Inflammatory macrophage (primary cell): ENCODE measurements at regions not wholly inside any gene's neighbourhood (a gene's known extent, or its start where the extent isn't known, plus 50 kb on each side); places are given as distances from the start of the nearest gene placed in this dataset.
A peak's percentile ranks its signal among the peaks of the same experiment; 100 is the strongest.
"Not testable (repeated sequence)": the region's sequence is repeated elsewhere in the genome, so short reads cannot be mapped to it uniquely, and the experiment has no call there.

ENCODE experiments used
- DNase-seq, 2 donors: peaks; one replicate each; pipeline ENCODE4 v3.0.0-alpha.2; 2020 to 2022

DNA sequence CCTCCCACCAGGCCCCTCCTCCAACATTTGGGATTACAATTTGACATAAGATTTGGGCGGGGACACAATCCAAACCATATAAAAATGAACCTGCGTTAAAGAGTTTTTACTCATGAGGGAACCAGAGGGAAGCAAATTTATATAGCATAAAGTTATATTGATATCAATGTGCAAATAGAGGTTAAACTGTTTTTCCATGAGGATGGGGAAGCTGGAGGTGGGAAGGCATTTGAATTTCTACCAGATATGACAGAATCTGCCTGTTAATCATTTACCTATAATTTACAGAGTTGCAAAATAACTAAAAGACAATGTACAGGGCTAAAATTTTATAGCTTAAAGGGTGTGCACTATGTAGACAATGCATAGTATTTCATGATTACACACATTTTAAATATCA is 322.0 kb upstream of the FKBP1C start:
- DNase-seq, result no peak

DNA sequence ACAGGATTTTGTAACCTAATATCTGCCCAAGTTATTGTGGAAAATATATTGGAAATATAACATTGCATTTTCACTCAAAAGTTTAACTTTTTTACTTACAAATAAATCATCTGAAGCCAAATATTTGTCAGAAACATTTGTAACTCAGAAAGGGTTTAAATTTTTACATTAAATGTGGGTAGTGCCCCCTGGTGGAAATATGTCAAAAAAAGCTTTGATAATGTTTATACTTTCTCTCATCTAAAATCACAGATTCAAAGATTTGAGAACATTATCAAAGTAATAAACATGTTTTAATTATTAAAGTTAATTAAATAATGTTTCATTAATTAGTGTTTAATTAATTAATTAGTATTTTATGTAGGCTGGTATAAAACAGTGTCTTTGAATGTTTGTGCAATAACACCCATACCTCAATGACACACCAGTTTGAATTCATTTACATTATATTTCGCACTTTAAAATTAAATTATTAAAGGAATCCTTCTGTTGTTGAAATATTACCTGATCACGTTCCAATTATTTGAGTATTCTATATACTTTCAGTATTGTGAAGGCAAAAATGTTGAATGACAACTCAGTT is 320.1 kb upstream of the FKBP1C start:
- peak in 1 of 2 donors; percentile 7 for DNase-seq

DNA sequence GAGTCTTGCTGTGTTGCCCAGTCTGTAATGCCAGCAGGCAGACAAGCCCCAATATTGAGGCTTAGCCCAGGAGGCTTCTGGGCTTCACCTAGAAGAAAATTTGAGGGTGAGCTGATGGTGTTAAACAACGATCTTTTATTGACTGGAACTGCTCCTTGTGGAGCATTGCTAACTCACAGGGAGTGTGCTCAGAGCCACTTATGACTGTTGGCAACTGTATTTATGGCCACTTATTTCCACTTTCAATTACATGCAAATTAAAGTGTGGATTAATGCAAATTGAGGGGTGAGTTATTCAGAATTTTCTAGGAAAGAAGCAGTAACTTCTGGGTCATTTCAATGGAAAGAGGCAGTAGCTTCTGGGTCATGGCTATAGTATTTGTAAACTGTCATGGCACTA is 317.2 kb upstream of the FKBP1C start:
- no peak for DNase-seq

DNA sequence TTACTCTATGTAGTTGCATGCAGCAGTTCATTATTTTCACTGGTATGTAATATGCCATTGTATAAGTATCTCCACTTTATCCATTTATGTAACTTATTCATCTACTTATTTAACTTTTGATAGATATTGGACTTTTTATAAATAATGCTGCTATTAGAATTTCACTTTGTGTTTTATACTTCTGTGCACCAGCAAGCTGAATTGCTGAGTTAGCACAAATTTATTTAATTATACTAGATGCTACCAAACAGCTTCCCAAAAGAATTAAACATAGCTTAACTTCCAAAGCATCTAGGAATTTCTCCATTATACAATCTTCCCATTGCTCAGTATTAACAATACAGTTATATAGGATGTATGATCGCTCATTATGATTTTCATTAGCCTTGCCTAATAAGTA is 308.0 kb upstream of the FKBP1C start:
- DNase-seq, result no peak

DNA sequence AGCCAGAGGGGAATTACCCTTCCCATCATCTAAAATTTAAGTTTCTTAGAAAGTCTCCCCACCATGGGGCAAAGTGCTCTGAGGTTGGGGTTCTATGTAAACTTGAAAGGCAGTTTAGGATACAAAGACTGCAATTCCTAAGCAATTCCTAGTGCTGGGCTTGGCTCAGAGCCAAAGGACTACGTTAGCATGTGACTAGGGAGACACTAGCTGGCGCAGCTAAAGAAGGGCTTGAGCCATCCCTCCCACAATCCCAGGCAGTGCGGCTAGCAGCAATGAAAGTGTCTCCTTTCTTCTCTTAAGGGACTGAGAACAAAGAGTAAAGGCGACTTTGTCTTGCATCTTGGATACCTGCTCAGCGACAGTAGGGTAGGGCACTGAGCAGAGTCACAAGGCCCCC is 306.6 kb upstream of the FKBP1C start:
- DNase-seq, result no peak

DNA sequence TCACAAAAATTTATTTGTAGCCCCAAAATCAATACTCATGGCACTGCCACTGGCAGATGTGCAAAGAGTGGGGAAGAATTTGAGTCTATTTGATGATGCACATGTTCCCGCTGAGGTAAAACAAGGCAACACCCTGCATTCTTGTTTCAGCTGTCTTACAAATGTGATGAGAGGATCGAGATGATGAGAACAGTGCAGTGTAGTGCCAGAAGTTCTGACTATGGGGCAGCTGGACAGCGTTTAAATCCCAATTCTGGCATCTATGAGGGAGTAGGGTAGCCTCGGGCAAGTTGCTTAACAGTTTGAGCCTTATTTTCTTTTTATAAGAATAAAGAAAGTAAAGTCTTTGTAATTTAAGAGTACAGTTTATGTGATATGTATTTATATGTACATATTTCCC is 296.7 kb upstream of the FKBP1C start:
- no peak for DNase-seq

GRCh38 chr6:62923728-62924127 is 287.5 kb upstream of the FKBP1C start:
- no peak for DNase-seq

GRCh38 chr6:62940848-62941247 is 270.4 kb upstream of the FKBP1C start:
- DNase-seq, result no peak

DNA sequence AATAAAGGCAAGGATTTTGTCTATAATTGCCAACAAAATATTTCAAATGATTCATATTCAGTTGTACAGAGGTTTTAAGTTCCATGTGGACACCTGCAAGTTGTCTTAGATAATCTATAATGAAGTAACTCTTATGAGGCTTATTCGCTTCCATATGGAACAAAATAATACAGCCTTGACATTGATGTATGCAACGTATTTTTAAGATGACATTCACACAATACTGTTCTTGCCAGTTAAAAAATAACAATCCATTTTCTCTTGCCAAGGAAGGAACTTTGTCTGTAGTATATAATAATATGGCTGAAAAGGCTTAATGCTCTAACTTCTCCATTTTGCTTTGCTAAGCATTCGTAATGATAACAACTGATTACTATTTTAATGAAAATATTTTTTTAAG is 269.3 kb upstream of the FKBP1C start:
- no peak for DNase-seq

- DNase-seq, result no peak
Measured at GRCh38 chr6:62968834-62969233, 242.4 kb upstream of the FKBP1C start.

DNA sequence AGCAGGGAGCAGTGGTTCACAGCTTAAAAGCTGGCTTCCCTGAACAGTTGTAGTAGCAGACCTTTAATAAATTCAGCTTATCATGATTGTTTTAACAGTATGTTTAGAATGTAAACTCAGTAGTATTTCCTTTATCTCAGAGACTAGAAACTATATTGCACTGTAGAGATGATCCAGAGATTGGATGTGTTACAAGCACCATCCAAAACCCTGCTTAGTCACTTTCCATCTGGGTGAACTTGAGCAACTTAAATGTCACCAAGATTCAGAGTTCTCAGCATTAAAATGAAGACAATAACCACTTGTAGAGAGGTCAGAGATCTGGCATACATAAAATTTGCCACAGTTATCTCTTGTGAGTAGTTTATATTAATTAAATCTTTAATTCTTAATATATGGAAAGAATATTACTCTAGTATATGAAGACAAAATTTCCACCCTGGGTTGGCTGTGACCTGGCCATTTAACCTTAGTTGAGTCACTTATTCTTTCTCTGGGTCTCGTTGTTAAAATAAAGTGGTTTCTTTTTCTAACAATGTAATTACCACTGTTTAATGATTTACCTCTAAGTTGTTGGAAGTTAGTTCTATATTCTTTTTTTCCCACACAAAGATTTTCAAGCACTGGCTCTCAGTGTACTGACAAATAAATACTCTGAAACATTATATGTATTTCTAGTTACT is 239.2 kb upstream of the FKBP1C start:
- no peak for DNase-seq

DNA sequence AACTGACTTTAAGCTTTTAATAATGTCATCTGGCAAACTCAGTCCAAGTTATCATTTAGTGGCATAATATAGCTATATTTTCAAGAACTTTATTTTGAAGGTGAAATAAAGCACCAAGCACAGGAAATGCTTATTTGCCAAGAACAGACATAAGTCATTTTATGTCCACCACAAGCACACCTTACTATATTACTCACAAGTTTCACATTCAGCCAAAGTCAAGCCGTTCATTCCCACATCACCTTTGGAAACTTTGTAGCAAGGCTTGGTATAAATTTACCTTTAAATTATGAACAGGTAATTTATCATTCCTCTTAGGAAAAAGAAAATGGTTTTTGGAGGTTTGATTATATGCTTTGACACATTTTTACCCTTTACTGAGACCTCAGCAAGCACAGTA is 236.8 kb upstream of the FKBP1C start:
- no peak for DNase-seq

GRCh38 chr6:62976566-62976965 is 234.7 kb upstream of the FKBP1C start:
- no peak for DNase-seq

- no peak for DNase-seq
Measured at GRCh38 chr6:62978920-62979319, 232.3 kb upstream of the FKBP1C start.

- DNase-seq, result no peak
Measured at GRCh38 chr6:62980093-62980492, 231.2 kb upstream of the FKBP1C start.

GRCh38 chr6:62980724-62981123 is 230.5 kb upstream of the FKBP1C start:
- no peak for DNase-seq

GRCh38 chr6:62982951-62983350 is 228.3 kb upstream of the FKBP1C start:
- no peak for DNase-seq

- not testable (repeated sequence) for DNase-seq
Measured at GRCh38 chr6:62991696-62992095, 219.6 kb upstream of the FKBP1C start.

DNA sequence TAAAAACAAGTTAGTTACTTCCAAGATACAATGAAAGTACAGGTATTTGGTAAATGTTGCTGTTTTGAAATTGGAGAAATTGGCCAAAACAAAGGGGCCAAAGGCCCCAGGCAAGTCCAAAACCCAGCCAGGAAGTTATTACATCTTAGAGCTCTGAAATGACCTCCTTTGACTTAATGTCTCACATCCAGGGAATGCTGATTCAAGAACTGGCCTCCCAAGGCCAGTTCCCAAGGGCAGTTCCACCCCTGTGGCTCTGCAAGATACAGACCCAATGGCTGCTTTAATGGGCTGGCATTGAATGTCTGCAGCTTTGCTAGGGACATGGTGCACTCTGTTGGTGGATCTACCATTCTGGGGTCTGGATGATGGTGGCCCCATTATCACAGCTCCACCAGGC is 217.3 kb upstream of the FKBP1C start:
- DNase-seq, result no peak

GRCh38 chr6:62998022-62998421 is 213.2 kb upstream of the FKBP1C start:
- DNase-seq, result no peak

- DNase-seq, result not testable (repeated sequence)
Measured at GRCh38 chr6:62999242-62999641, 212.0 kb upstream of the FKBP1C start.

GRCh38 chr6:62999796-63000195 is 211.5 kb upstream of the FKBP1C start:
- no peak for DNase-seq

DNA sequence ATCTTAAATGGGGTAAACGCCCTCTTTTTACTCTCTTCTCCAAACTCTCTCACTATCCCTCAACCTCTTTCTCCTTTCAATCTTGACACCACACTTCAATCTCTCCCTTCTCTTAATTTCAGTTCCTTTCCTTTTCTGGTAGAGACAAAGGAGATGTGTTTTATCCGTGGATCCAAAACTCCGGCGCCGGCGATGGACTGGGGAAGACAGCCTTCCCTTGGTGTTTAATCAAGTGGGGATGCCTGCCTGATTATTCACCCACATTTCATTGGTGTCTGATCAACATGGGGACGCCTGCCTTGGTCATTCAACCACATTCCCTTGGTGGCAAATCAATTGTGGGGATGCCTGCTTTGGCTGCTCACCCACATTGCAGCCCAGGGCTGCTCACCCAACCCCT is 205.3 kb upstream of the FKBP1C start:
- DNase-seq, result not testable (repeated sequence)

DNA sequence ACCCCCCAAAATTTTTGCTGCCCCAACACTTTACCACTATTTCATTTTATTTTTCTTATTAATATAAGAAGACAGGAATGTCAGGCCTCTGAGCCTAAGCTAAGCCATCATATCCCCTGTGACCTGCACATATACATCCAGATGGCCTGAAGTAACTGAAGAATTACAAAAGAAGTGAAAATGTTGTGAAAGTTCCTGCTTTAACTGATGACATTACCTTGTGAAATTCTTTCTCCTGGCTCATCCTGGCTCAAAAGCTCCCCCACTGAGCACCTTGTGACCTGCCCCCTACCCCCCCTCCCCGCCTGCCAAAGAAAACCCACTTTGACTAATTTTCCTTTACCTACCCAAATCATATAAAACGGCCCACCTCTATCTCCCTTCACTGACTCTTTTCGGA is 200.3 kb upstream of the FKBP1C start:
- DNase-seq, result not testable (repeated sequence)

GRCh38 chr6:63014290-63014689 is 197.0 kb upstream of the FKBP1C start:
- DNase-seq, result no peak
